ENCODE measurements at regions not wholly inside any gene's neighbourhood (a gene's known extent, or its start where the extent isn't known, plus 50 kb on each side); places are given as distances from the start of the nearest gene placed in this dataset.

GRCh38 chr2:211077216-211077767 lies 520.9 kb downstream of the CPS1 start:
- Histone ChIP-seq H3K27me3 (ENCODE audit: control insufficient read depth in 2 of 2, insufficient read depth in 2 of 2, low read length in 2 of 2) (no peaks in the 10 kb centered on the region), H3K36me3 (replicated peaks in 1 of 2; ENCODE audit: control insufficient read depth in 1 of 2, insufficient read depth in 2 of 2, low read length in 2 of 2) (no peaks in the 10 kb centered on the region), H3K9me3 (replicated peaks in 1 of 2; ENCODE audit: control insufficient read depth in 1 of 2, insufficient read depth in 1 of 2, low read length in 2 of 2) (no peaks in the 10 kb centered on the region), H3K27ac (ENCODE audit: low read depth in 1 of 2, low read length in 2 of 2) (no peak overlapping the region), H3K4me3 (replicated peaks in 1 of 3; ENCODE audit: low read depth in 2 of 3, low read length in 3 of 3) (no peak overlapping the region), H4K20me1 (ENCODE audit: insufficient read depth, low read length) (no peaks in the 10 kb centered on the region), H3K79me2 (ENCODE audit: insufficient read depth, low read length) (no peaks in the 10 kb centered on the region), H2AFZ (ENCODE audit: insufficient read depth, low read depth, low read length, poor library complexity, severe bottlenecking) (no peak overlapping the region), H3K9ac (ENCODE audit: insufficient read depth, low read length, poor library complexity, severe bottlenecking) (no peak overlapping the region), H3K4me2 (replicated peaks; ENCODE audit: extremely low read depth, low read length, poor library complexity, severe bottlenecking) (no peak overlapping the region), H3K4me1 (ENCODE audit: control insufficient read depth in 1 of 2, insufficient read depth in 2 of 2, low read length in 2 of 2) (no peaks in the 10 kb centered on the region)
- H3K36me3 Mint-ChIP-seq = no peaks in the 10 kb centered on the region
- no peaks in the 10 kb centered on the region for H3K4me1 Mint-ChIP-seq
- H3K27ac Mint-ChIP-seq = no peak overlapping the region
- peaks cover 0 to 3% (median 0%) of the 10 kb centered on the region in 3 donors for H3K27me3 Mint-ChIP-seq (ENCODE audit: low read depth in 3 of 3)
- TF ChIP-seq, protein P1, sequence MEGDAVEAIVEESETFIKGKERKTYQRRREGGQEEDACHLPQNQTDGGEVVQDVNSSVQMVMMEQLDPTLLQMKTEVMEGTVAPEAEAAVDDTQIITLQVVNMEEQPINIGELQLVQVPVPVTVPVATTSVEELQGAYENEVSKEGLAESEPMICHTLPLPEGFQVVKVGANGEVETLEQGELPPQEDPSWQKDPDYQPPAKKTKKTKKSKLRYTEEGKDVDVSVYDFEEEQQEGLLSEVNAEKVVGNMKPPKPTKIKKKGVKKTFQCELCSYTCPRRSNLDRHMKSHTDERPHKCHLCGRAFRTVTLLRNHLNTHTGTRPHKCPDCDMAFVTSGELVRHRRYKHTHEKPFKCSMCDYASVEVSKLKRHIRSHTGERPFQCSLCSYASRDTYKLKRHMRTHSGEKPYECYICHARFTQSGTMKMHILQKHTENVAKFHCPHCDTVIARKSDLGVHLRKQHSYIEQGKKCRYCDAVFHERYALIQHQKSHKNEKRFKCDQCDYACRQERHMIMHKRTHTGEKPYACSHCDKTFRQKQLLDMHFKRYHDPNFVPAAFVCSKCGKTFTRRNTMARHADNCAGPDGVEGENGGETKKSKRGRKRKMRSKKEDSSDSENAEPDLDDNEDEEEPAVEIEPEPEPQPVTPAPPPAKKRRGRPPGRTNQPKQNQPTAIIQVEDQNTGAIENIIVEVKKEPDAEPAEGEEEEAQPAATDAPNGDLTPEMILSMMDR (IDR thresholded peaks at IDR 0.05) = no peak
- WGBS (ENCODE audit: insufficient coverage) = no CpG with 5 or more reads among the region's 2 CpGs
- intact Hi-C loops (cut with micrococcal nuclease) = no loop called here
- H3K4me3 Mint-ChIP-seq = no peak overlapping the region
- DNase-seq = no peak
- H3K9me3 Mint-ChIP-seq = peaks cover 0 to 2% (median 0%) of the 10 kb centered on the region in 7 donors

GRCh38 chr2:211084352-211084751 lies 528.0 kb downstream of the CPS1 start:
- Histone ChIP-seq H4K20me1 (ENCODE audit: insufficient read depth, low read length) (no peaks in the 10 kb centered on the region), H2AFZ (ENCODE audit: insufficient read depth, low read depth, low read length, poor library complexity, severe bottlenecking) (no peak overlapping the region), H3K27ac (ENCODE audit: low read depth in 1 of 2, low read length in 2 of 2) (no peak overlapping the region), H3K79me2 (ENCODE audit: insufficient read depth, low read length) (no peaks in the 10 kb centered on the region), H3K9ac (ENCODE audit: insufficient read depth, low read length, poor library complexity, severe bottlenecking) (no peak overlapping the region), H3K4me2 (replicated peaks; ENCODE audit: extremely low read depth, low read length, poor library complexity, severe bottlenecking) (no peak overlapping the region), H3K4me1 (ENCODE audit: control insufficient read depth in 1 of 2, insufficient read depth in 2 of 2, low read length in 2 of 2) (no peaks in the 10 kb centered on the region), H3K27me3 (ENCODE audit: control insufficient read depth in 2 of 2, insufficient read depth in 2 of 2, low read length in 2 of 2) (no peaks in the 10 kb centered on the region), H3K9me3 (replicated peaks in 1 of 2; ENCODE audit: control insufficient read depth in 1 of 2, insufficient read depth in 1 of 2, low read length in 2 of 2) (no peaks in the 10 kb centered on the region), H3K4me3 (replicated peaks in 1 of 3; ENCODE audit: low read depth in 2 of 3, low read length in 3 of 3) (no peak overlapping the region), H3K36me3 (replicated peaks in 1 of 2; ENCODE audit: control insufficient read depth in 1 of 2, insufficient read depth in 2 of 2, low read length in 2 of 2) (no peaks in the 10 kb centered on the region)
- Mint-ChIP-seq H3K4me3 (no peak overlapping the region), H3K4me1 (no peaks in the 10 kb centered on the region), H3K9me3 (no peaks in the 10 kb centered on the region), H3K27me3 (ENCODE audit: low read depth in 3 of 3) (peaks cover 0 to 2% (median 0%) of the 10 kb centered on the region in 3 donors), H3K36me3 (no peaks in the 10 kb centered on the region), H3K27ac (no peak overlapping the region)
- intact Hi-C loops (cut with micrococcal nuclease) = no loop called here
- WGBS (ENCODE audit: insufficient coverage) = no CpG with 5 or more reads among the region's 2 CpGs
- TF ChIP-seq, protein P1 (IDR thresholded peaks at IDR 0.05) = no peak
- no peak for DNase-seq
